B cell (primary cell): ENCODE measurements at regions not wholly inside any gene's neighbourhood (a gene's known extent, or its start where the extent isn't known, plus 50 kb on each side); places are given as distances from the start of the nearest gene placed in this dataset.

Experiments used
- ATAC-seq: fragments of 200-7000 bp; cut with Tn5 transposase; one replicate; pipeline ENCODE4 v1.10.0; 2021; ENCODE audit warnings: low read depth, mild to moderate bottlenecking, moderate number of reproducible peaks, moderate library complexity
- CTCF ChIA-PET: fragments of 350-600 bp; sonication (Branson Sonifier 250); formaldehyde crosslinking; loops from one replicate; lab custom pipeline; 2021; ENCODE audit warnings: antibody characterized with exemption, inconsistent platforms; lab: Charles Lee
- POLR2A ChIA-PET: fragments of 350-600 bp; sonication (Branson Sonifier 250); formaldehyde crosslinking; loops from one replicate; lab custom pipeline; 2021; ENCODE audit warnings: antibody characterized with exemption; lab: Charles Lee
- DNase-seq: peaks from one replicate; pipeline ENCODE4 v3.0.0; 2013
- H2AFZ ChIP-seq: 2 replicates; pipeline ENCODE4 v1.6.1; 2012; ENCODE audit warnings: mild to moderate bottlenecking, low read depth, low read length; ENCODE audit not compliant: insufficient read depth, poor library complexity, severe bottlenecking
- H3K27ac ChIP-seq, 2 donors: 1 replicate in 1 of 2; 2 replicates in 1 of 2; pipeline ENCODE4 v1.5.1; 2012 to 2013; ENCODE audit warnings: low read length in 2 of 2, mild to moderate bottlenecking in 2 of 2, moderate library complexity in 1 of 2
- H3K27me3 ChIP-seq, 4 experiments: fragments of 200-600 bp in 1 of 4; sonication (generic) in 1 of 4; replicated peaks in 1 of 4; 1 replicate in 2 of 4; 2 replicates in 2 of 4; pipeline versions ENCODE4 v1.6.1 to v1.7.0; 2013 to 2016; ENCODE audit warnings: low read length in 3 of 4, mild to moderate bottlenecking in 2 of 4, mixed read lengths in 1 of 4, moderate library complexity in 1 of 4; ENCODE audit not compliant: insufficient read depth in 4 of 4, control insufficient read depth in 3 of 4; ENCODE audit errors: control extremely low read depth in 1 of 4
- H3K36me3 ChIP-seq, 2 experiments: replicated peaks in 1 of 2; 1 replicate in 1 of 2; 2 replicates in 1 of 2; pipeline versions ENCODE4 v1.6.1 to v1.7.1; 2013; ENCODE audit warnings: low read length in 1 of 2; ENCODE audit not compliant: insufficient read depth in 2 of 2, control insufficient read depth in 1 of 2; ENCODE audit errors: control extremely low read depth in 1 of 2, extremely low read depth in 1 of 2
- H3K4me1 ChIP-seq, 2 donors: fragments of 200-600 bp in 1 of 2; sonication (generic) in 1 of 2; 1 replicate in 1 of 2; 2 replicates in 1 of 2; pipeline versions ENCODE4 v1.5.1 to v1.6.1; 2013 to 2017; ENCODE audit warnings: low read length in 2 of 2; ENCODE audit not compliant: control insufficient read depth in 2 of 2, insufficient read depth in 2 of 2
- H3K4me2 ChIP-seq: replicated peaks from 2 replicates; pipeline ENCODE3; 2012; ENCODE audit warnings: mild to moderate bottlenecking, low read depth, low read length; ENCODE audit not compliant: poor library complexity, severe bottlenecking
- H3K4me3 ChIP-seq, 5 experiments: fragments of 200-600 bp in 1 of 5; sonication (generic) in 1 of 5; 1 replicate in 3 of 5; 2 replicates in 2 of 5; pipeline versions ENCODE4 v1.5.1 to v1.7.0; 2011 to 2016; ENCODE audit warnings: low read length in 4 of 5, mild to moderate bottlenecking in 4 of 5, low read depth in 2 of 5, control low read depth in 1 of 5, moderate library complexity in 1 of 5; ENCODE audit not compliant: insufficient read depth in 1 of 5; ENCODE audit errors: control extremely low read depth in 1 of 5, extremely low read depth in 1 of 5
- H3K79me2 ChIP-seq: fragments of 200-600 bp; sonication (generic); one replicate; pipeline ENCODE4 v1.6.0; 2016; ENCODE audit warnings: low read length; ENCODE audit not compliant: control insufficient read depth, insufficient read depth
- H3K9ac ChIP-seq: fragments of 200-600 bp; sonication (generic); 2 replicates; pipeline ENCODE4 v1.6.1; 2017; ENCODE audit warnings: mild to moderate bottlenecking, low read length, moderate library complexity
- H3K9me3 ChIP-seq, 3 donors: one replicate each; pipeline versions ENCODE4 v1.6.1 to v1.7.1; 2013; ENCODE audit warnings: low read length in 2 of 3; ENCODE audit not compliant: control insufficient read depth in 2 of 3, insufficient read depth in 1 of 3; ENCODE audit errors: control extremely low read depth in 1 of 3
- H4K20me1 ChIP-seq: 2 replicates; pipeline ENCODE4 v1.6.0; 2012; ENCODE audit warnings: mild to moderate bottlenecking, low read length; ENCODE audit not compliant: insufficient read depth, control insufficient read depth, poor library complexity, severe bottlenecking
- H3K27ac Mint-ChIP-seq: one replicate; pipeline ENCODE4 v1.8.0; 2021; ENCODE audit warnings: mixed read lengths
- H3K27me3 Mint-ChIP-seq: one replicate; pipeline ENCODE4 v1.8.0; 2021; ENCODE audit warnings: mixed read lengths
- H3K4me1 Mint-ChIP-seq: one replicate; pipeline ENCODE4 v1.8.0; 2021; ENCODE audit warnings: mixed read lengths
- H3K4me3 Mint-ChIP-seq: one replicate; pipeline ENCODE4 v1.8.0; 2021; ENCODE audit warnings: mixed read lengths
- H3K9me3 Mint-ChIP-seq: one replicate; pipeline ENCODE4 v1.8.0; 2022; ENCODE audit warnings: mixed read lengths; ENCODE audit not compliant: insufficient read depth
- CTCF ChIP-seq: fragments of 200-600 bp; IDR thresholded peaks from one replicate; pipeline ENCODE4 v1.8.0; 2022; ENCODE audit warnings: antibody characterized with exemption, mild to moderate bottlenecking
- EZH2 ChIP-seq: IDR thresholded peaks from 2 replicates; pipeline ENCODE4 v1.6.1; 2012; ENCODE audit warnings: borderline replicate concordance, low read depth, mild to moderate bottlenecking, moderate library complexity, low read length; ENCODE audit not compliant: insufficient read depth, poor library complexity, severe bottlenecking
- WGBS: methylation state at CpG from one replicate; pipeline ENCODE4 v1.1.5; 2013; ENCODE audit warnings: missing lambda C conversion rate; ENCODE audit not compliant: insufficient coverage; 5-methylcytosine and 5-hydroxymethylcytosine counted together
- intact Hi-C: fragments of 100-400 bp; cut with micrococcal nuclease; formaldehyde crosslinking; loops from one replicate; pipeline ENCODE4 v1.10.0; 2022

- Histone ChIP-seq H3K4me3 (no peak overlapping the region), H3K4me2 (no peak overlapping the region), H4K20me1 (no peaks in the 10 kb centered on the region), H3K79me2 (no peaks in the 10 kb centered on the region), H3K9me3 (peaks cover 0 to 3% (median 0%) of the 10 kb centered on the region in 3 donors), H3K27me3 (no peaks in the 10 kb centered on the region), H2AFZ (no peak overlapping the region), H3K9ac (no peak overlapping the region), H3K27ac (no peak overlapping the region), H3K4me1 (no peaks in the 10 kb centered on the region), H3K36me3 (no peaks in the 10 kb centered on the region)
- TF ChIP-seq CTCF (no peak), EZH2 (no peak)
- WGBS = no CpG with 5 or more reads among the region's 3 CpGs
- ChIA-PET POLR2A (no interaction called here), CTCF (no interaction called here)
- H3K4me1 Mint-ChIP-seq = no peaks in the 10 kb centered on the region
- DNase-seq (no peak), ATAC-seq (no peak)
- peaks cover 18% of the 10 kb centered on the region for H3K27me3 Mint-ChIP-seq
- H3K9me3 Mint-ChIP-seq = no peaks in the 10 kb centered on the region
- intact Hi-C loops = no loop called here
- no peak overlapping the region for H3K27ac Mint-ChIP-seq
- H3K4me3 Mint-ChIP-seq = no peak overlapping the region
Measured at GRCh38 chr14:57052705-57053302, 215.9 kb downstream of the EXOC5 start.

- 95% methylated on average over 7 of the region's 7 CpGs for WGBS
- no peak overlapping the region for H3K27ac Mint-ChIP-seq
- TF ChIP-seq CTCF = no peak
- no peak for TF ChIP-seq EZH2
- H3K9me3 ChIP-seq = peaks cover 0 to 3% (median 0%) of the 10 kb centered on the region in 3 donors
- no peak overlapping the region for H3K27ac ChIP-seq
- peaks cover 18% of the 10 kb centered on the region for H3K27me3 Mint-ChIP-seq
- H3K36me3 ChIP-seq = no peaks in the 10 kb centered on the region
- H3K9me3 Mint-ChIP-seq = no peaks in the 10 kb centered on the region
- H3K27me3 ChIP-seq = no peaks in the 10 kb centered on the region
- ChIA-PET POLR2A (no interaction called here), CTCF (no interaction called here)
- no peak overlapping the region for H2AFZ ChIP-seq
- no peaks in the 10 kb centered on the region for H3K4me1 Mint-ChIP-seq
- DNase-seq (no peak), ATAC-seq (no peak)
- H3K9ac ChIP-seq = no peak overlapping the region
- no peaks in the 10 kb centered on the region for H4K20me1 ChIP-seq
- H3K4me2 ChIP-seq = no peak overlapping the region
- no peak overlapping the region for H3K4me3 ChIP-seq
- no peaks in the 10 kb centered on the region for H3K79me2 ChIP-seq
- H3K4me1 ChIP-seq = no peaks in the 10 kb centered on the region
- H3K4me3 Mint-ChIP-seq = no peak overlapping the region
- intact Hi-C loops = no loop called here
Measured at GRCh38 chr14:57051633-57052032, 217.1 kb downstream of the EXOC5 start.
